HG03196 (cell line): ENCODE measurements at regions not wholly inside any gene's neighbourhood (a gene's known extent, or its start where the extent isn't known, plus 50 kb on each side); places are given as distances from the start of the nearest gene placed in this dataset.

ENCODE experiments used
- ATAC-seq: cut with Tn5 transposase; IDR thresholded peaks from one replicate; pipeline ENCODE4 v1.9.1; 2021; ENCODE audit not compliant: unreplicated experiment

DNA sequence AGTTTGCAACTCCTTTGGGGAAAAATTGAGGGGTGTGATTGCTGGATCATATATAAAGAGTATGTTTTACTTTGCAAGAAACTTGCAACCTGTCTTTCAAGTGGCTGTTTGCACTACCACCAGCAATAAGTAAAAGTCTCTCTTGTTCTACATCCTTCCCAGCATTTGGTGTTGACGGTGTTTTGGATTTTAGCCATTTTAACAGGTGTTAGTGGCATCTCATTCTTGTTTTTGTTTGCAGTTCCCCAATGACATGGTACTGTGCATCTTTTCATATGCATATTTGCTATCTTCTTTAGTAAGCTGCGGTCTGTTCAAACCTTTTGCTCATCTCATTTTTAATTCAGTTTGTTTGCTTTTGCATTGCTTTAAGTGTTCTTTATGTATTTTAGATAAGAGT is 535.5 kb downstream of the LRRIQ3 start:
- no peak for ATAC-seq

GRCh38 chr1:73659136-73659535 is 538.8 kb downstream of the LRRIQ3 start:
- no peak for ATAC-seq

GRCh38 chr1:73654714-73655113 is 543.3 kb downstream of the LRRIQ3 start:
- ATAC-seq: no peak

- no peak for ATAC-seq
Observed at GRCh38 chr1:73644198-73644597, 553.8 kb downstream of the LRRIQ3 start.

- ATAC-seq: no peak
Observed at GRCh38 chr1:73639494-73639893, 558.5 kb downstream of the LRRIQ3 start.

DNA sequence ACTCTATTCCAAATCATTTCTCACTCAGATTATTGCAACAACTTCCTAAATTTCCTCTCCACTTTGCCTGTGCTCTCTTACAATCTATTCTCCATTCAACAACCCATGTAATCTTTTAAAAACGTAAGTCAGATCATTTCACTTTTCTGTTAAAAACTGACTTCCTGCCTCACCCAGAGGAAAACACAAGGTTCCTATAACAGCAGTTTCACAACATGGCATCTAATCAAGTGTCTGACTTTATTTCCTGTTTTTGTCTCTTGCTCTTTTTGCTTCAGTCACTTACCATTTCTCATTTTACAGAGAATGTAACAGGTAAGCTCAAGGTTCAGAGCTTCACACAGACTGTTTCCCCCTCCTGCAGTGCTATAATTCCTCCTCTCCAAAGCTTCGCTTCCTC is 560.7 kb downstream of the LRRIQ3 start:
- no peak for ATAC-seq

GRCh38 chr1:73635021-73635420 is 563.0 kb downstream of the LRRIQ3 start:
- ATAC-seq: no peak

DNA sequence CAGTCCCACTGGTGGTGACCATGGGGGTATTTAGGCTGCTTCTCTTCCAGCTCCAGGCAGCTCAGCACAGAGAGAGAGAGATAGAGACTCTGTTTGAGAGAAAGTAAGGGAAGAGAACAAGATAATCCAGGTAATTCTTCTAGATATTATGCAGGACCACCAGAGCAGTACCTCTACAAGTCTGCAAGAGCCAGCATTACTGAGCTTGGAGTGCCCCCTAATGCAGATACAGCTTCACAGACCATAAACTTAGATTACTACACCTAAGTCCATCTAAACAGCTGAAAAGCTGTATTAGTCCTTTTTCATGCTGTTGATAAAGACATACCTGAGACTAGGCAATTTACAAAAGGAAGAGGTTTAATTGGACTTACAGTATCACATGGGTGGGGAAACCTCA is 570.3 kb downstream of the LRRIQ3 start:
- ATAC-seq: no peak

DNA sequence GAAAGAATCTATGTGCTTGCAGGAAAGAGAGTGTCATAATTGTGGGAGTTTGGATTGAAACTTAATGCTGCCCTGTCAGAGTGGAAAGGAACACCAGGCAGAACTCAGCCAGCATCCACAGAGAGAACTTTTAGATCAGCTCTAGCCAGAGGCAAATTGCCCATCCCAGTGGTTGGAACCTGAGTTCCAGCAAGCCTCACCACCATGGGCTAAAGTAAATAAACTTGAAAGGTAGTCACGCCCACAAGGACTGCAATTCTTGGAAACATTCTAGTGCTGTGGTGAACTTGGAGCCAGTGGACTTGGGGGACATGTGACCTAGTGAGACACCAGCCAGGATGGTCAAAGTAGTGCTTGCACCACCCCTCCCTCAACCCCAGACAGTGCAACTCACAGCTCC is 571.6 kb downstream of the LRRIQ3 start:
- ATAC-seq: no peak

GRCh38 chr1:73623946-73624345 is 574.0 kb downstream of the LRRIQ3 start:
- no peak for ATAC-seq

GRCh38 chr1:73617145-73617544 is 580.8 kb downstream of the LRRIQ3 start:
- no peak for ATAC-seq

DNA sequence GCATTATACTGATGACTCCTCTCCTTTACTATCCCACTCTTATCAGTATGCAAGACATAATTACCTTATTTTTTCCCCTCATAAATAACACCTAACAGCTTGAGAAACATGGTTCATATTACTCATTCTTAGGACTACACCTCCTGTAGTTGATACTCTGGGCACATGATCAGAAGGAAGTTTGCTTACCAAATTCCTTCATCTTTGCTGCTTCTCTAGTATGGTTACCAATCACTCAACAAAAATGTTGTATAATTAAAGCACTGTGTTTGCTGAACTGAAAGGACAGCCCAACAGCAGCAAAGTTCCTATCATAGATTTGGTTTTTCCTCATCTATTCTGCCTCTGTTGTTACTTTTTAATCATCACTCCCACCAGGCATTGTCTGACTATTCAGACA is 586.3 kb downstream of the LRRIQ3 start:
- no peak for ATAC-seq

GRCh38 chr1:73604739-73605138 is 593.2 kb downstream of the LRRIQ3 start:
- ATAC-seq: no peak

DNA sequence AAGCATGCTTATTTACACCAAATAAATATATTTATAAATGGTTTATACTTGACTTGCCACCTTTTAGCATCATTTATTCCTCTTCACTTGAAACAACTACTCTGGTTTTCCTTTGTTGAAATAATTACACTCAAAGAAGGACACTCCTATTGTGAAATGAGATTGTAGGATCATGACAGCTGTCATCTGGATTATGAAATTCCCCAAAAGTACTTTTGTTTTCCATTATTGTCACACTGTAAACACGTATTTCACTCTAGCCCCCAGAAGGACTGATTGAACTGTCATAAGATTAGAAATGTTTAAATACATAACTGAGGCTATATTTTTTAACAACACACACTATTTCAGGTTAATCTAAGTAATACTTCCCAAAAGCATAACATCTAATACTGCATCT is 593.8 kb downstream of the LRRIQ3 start:
- no peak for ATAC-seq

DNA sequence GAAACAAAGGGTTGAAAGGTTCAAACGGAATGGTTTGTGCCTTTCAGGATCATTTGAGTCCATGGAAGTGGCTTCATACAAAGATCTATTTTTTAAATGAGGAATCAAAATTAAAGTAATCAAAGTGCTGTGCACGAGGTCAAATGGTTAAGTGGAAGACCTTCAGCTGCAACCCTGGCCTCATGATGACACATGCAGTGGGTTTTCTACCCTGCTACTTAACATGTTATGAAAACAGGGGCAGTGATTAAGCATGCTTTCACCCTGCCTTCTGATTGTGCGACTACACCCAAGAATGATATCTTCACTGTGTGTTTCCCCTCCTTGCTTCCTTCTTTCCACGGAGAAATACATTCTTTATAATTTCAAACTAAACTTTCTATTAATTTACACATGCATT is 604.2 kb downstream of the LRRIQ3 start:
- ATAC-seq: no peak

DNA sequence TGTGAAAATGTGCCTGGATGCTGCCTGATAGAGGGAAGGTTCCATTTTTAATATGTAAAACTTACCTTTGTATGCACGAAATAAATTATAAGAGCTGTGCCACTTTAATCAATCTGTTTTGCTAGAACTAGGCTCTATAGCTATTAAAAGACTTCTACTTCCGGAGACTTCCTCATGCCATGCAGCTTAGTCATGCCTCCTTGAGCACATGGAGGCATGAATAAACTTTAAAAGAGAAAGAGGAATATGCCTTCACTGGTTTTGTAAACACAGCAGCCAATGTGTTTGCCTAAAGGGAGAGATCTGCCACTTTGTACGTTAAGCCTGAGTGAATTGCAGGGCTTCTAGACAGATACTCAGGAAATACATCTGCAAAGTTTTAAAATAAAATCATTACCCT is 604.6 kb downstream of the LRRIQ3 start:
- ATAC-seq: no peak

DNA sequence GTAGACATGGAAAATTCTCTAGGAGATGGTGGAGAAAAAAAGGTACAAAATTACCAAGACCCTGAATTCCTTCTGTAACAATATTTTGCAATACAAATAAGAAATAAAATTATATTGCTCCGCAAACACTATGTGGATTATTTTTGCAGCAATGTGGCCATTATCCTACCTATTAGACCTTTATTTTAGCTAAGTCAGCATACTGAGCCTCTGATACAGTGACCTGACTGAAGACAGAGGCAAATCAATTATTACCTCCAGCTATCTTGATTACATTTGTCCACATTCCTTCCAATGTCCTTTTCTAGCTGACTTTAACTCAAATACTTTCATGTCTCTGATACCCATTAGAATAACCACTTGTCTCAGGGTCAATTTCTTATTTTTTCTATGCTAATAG is 610.9 kb downstream of the LRRIQ3 start:
- no peak for ATAC-seq

GRCh38 chr1:73577206-73577605 is 620.8 kb downstream of the LRRIQ3 start:
- ATAC-seq: no peak

- no peak for ATAC-seq
Observed at GRCh38 chr1:73576083-73576482, 621.9 kb downstream of the LRRIQ3 start.

- ATAC-seq: no peak
Observed at GRCh38 chr1:73564294-73564693, 633.7 kb downstream of the LRRIQ3 start.

- no peak for ATAC-seq
Observed at GRCh38 chr1:73556270-73556669, 641.7 kb downstream of the LRRIQ3 start.

DNA sequence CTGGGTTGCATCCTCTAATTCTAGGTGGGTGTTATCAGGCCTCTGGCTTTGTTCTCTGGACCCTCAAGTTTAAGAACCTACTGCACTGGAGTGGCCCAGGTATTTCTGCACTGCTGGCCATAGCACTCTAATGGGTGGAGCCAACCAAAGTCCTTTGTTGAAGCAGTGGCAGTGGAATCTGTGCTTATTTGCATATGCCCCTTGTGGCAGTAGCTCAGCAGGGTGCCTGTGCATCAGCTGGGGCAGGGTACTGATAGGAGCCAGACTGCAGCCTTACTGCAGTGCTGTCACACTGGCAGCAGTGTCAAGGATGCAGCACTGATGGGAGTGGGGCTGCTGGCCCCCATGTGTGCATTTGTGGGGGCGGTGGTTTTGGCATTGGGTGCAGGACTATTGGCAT is 660.6 kb downstream of the LRRIQ3 start:
- no peak for ATAC-seq

- ATAC-seq: no peak
Observed at GRCh38 chr1:73517603-73518191, 680.3 kb downstream of the LRRIQ3 start.

DNA sequence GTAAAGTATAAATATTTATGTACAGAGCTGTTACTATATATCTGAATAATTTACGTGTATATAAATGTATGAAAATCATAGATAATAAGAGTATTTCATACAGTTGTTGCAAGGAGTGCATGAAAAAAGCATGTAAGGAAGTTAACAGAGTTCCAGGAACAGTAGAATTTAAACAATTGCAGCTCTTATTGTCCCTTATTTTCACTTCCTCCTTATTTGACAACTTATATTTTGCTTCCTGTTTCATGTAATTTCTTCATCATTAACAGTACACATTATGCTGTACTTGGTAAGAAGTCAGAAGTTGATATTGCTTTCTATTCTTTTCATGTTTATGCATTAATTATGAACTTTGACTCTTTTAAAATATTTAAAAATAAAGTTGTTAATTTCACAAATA is 681.5 kb downstream of the LRRIQ3 start:
- no peak for ATAC-seq
